ENCODE measurements at regions not wholly inside any gene's neighbourhood (a gene's known extent, or its start where the extent isn't known, plus 50 kb on each side); places are given as distances from the start of the nearest gene placed in this dataset.

GRCh38 chr5:106423109-106423897 lies 1247.4 kb downstream of the EFNA5 start:
- Histone ChIP-seq H3K4me3 (ENCODE audit: low read depth, low read length) (no peak overlapping the region), H3K36me3 (replicated peaks) (no peaks in the 10 kb centered on the region), H3K27ac (no peak overlapping the region), H3K27me3 (replicated peaks) (no peaks in the 10 kb centered on the region)
- no peak for TF ChIP-seq CTCF (IDR thresholded peaks at IDR 0.05; ENCODE audit: low read depth, low read length, missing control alignments)
- DNase-seq, result no peak
- in situ Hi-C loops (cut with HindIII; ENCODE audit: low pct_ligation_motif_present, low sequenced_read_pairs), result no loop called here

GRCh38 chr5:106420102-106420501 lies 1250.6 kb downstream of the EFNA5 start:
- Histone ChIP-seq H3K27me3 (replicated peaks) (no peaks in the 10 kb centered on the region), H3K36me3 (replicated peaks) (no peaks in the 10 kb centered on the region), H3K4me3 (ENCODE audit: low read depth, low read length) (no peak overlapping the region), H3K27ac (no peak overlapping the region)
- in situ Hi-C loops (cut with HindIII; ENCODE audit: low pct_ligation_motif_present, low sequenced_read_pairs), result no loop called here
- TF ChIP-seq CTCF (IDR thresholded peaks at IDR 0.05; ENCODE audit: low read depth, low read length, missing control alignments), result no peak
- no peak for DNase-seq

- no peak overlapping the region for H3K27ac ChIP-seq
- no peak for DNase-seq
- TF ChIP-seq CTCF (IDR thresholded peaks at IDR 0.05; ENCODE audit: low read depth, low read length, missing control alignments), result no peak
- in situ Hi-C loops (cut with HindIII; ENCODE audit: low pct_ligation_motif_present, low sequenced_read_pairs), result no loop called here
- H3K4me3 ChIP-seq (ENCODE audit: low read depth, low read length), result no peak overlapping the region
- H3K27me3 ChIP-seq (replicated peaks), result no peaks in the 10 kb centered on the region
- no peaks in the 10 kb centered on the region for H3K36me3 ChIP-seq (replicated peaks)
These were observed 1252.5 kb downstream of the EFNA5 start for GRCh38 chr5:106418196-106418595.

- no peaks in the 10 kb centered on the region for H3K36me3 ChIP-seq (replicated peaks)
- H3K4me3 ChIP-seq (ENCODE audit: low read depth, low read length), result no peak overlapping the region
- no peaks in the 10 kb centered on the region for H3K27me3 ChIP-seq (replicated peaks)
- H3K27ac ChIP-seq, result no peak overlapping the region
- in situ Hi-C loops (cut with HindIII; ENCODE audit: low pct_ligation_motif_present, low sequenced_read_pairs), result no loop called here
- DNase-seq, result no peak
- no peak for TF ChIP-seq CTCF (IDR thresholded peaks at IDR 0.05; ENCODE audit: low read depth, low read length, missing control alignments)
These were observed 1253.2 kb downstream of the EFNA5 start for GRCh38 chr5:106417566-106417965.

GRCh38 chr5:106417163-106417562 lies 1253.6 kb downstream of the EFNA5 start:
- no peak overlapping the region for H3K4me3 ChIP-seq (ENCODE audit: low read depth, low read length)
- DNase-seq, result no peak
- in situ Hi-C loops (cut with HindIII; ENCODE audit: low pct_ligation_motif_present, low sequenced_read_pairs), result no loop called here
- no peak for TF ChIP-seq CTCF (IDR thresholded peaks at IDR 0.05; ENCODE audit: low read depth, low read length, missing control alignments)
- no peak overlapping the region for H3K27ac ChIP-seq
- H3K36me3 ChIP-seq (replicated peaks), result no peaks in the 10 kb centered on the region
- no peaks in the 10 kb centered on the region for H3K27me3 ChIP-seq (replicated peaks)

GRCh38 chr5:106415541-106415940 lies 1255.2 kb downstream of the EFNA5 start:
- no peak for TF ChIP-seq CTCF (IDR thresholded peaks at IDR 0.05; ENCODE audit: low read depth, low read length, missing control alignments)
- Histone ChIP-seq H3K27ac (no peak overlapping the region), H3K36me3 (replicated peaks) (no peaks in the 10 kb centered on the region), H3K27me3 (replicated peaks) (no peaks in the 10 kb centered on the region), H3K4me3 (ENCODE audit: low read depth, low read length) (no peak overlapping the region)
- peak; percentile 93 for DNase-seq
- in situ Hi-C loops (cut with HindIII; ENCODE audit: low pct_ligation_motif_present, low sequenced_read_pairs), result no loop called here
